GM18867 (cell line): ENCODE measurements at regions not wholly inside any gene's neighbourhood (a gene's known extent, or its start where the extent isn't known, plus 50 kb on each side); places are given as distances from the start of the nearest gene placed in this dataset.
A peak's percentile ranks its signal among the peaks of the same experiment; 100 is the strongest.

Experiments
- ATAC-seq: cut with Tn5 transposase; IDR thresholded peaks from one replicate; pipeline ENCODE4 v1.9.1; 2021; ENCODE audit warnings: mild to moderate bottlenecking, moderate library complexity; ENCODE audit not compliant: unreplicated experiment

- no peak for ATAC-seq
These were observed 64.9 kb downstream of the CD2 start for GRCh38 chr1:116819081-116819480.

- ATAC-seq: no peak
These were observed 66.1 kb downstream of the CD2 start for GRCh38 chr1:116820369-116820768.

GRCh38 chr1:116821763-116822162 is 67.5 kb downstream of the CD2 start:
- ATAC-seq: no peak

GRCh38 chr1:116824631-116825206 is 70.5 kb downstream of the CD2 start:
- ATAC-seq: no peak

GRCh38 chr1:116825207-116825719 is 71.0 kb downstream of the CD2 start:
- no peak for ATAC-seq

- no peak for ATAC-seq
These were observed 71.6 kb downstream of the CD2 start for GRCh38 chr1:116825720-116826438.

GRCh38 chr1:116826818-116827606 is 72.8 kb downstream of the CD2 start:
- ATAC-seq: peak; percentile 86

GRCh38 chr1:116827607-116828105 is 73.4 kb downstream of the CD2 start:
- no peak for ATAC-seq

- no peak for ATAC-seq
These were observed 77.3 kb upstream of the PTGFRN start for GRCh38 chr1:116832308-116832931.

GRCh38 chr1:116832932-116833578 is 76.7 kb upstream of the PTGFRN start:
- no peak for ATAC-seq

GRCh38 chr1:116833718-116834117 is 76.0 kb upstream of the PTGFRN start:
- no peak for ATAC-seq

GRCh38 chr1:116834595-116834994 is 75.1 kb upstream of the PTGFRN start:
- no peak for ATAC-seq

- ATAC-seq: no peak
These were observed 74.6 kb upstream of the PTGFRN start for GRCh38 chr1:116835161-116835560.

- ATAC-seq: no peak
These were observed 73.6 kb upstream of the PTGFRN start for GRCh38 chr1:116836099-116836498.

- ATAC-seq: no peak
These were observed 68.0 kb upstream of the PTGFRN start for GRCh38 chr1:116841569-116842344.

GRCh38 chr1:116842654-116843053 is 67.1 kb upstream of the PTGFRN start:
- ATAC-seq: no peak

- ATAC-seq: no peak
These were observed 64.9 kb upstream of the PTGFRN start for GRCh38 chr1:116844775-116845174.

- no peak for ATAC-seq
These were observed 62.5 kb upstream of the PTGFRN start for GRCh38 chr1:116847190-116847589.

GRCh38 chr1:116847688-116848531 is 61.8 kb upstream of the PTGFRN start:
- peak; percentile 89 for ATAC-seq
